ENCODE measurements at regions not wholly inside any gene's neighbourhood (a gene's known extent, or its start where the extent isn't known, plus 50 kb on each side); places are given as distances from the start of the nearest gene placed in this dataset.
"Not testable (repeated sequence)": the region's sequence is repeated elsewhere in the genome, so short reads cannot be mapped to it uniquely, and the experiment has no call there.

- Histone ChIP-seq H3K27ac (no peak overlapping the region), H3K4me3 (no peak overlapping the region), H3K4me1 (no peaks in the 10 kb centered on the region), H3K9me3 (no peaks in the 10 kb centered on the region), H3K36me3 (no peaks in the 10 kb centered on the region), H3K27me3 (no peaks in the 10 kb centered on the region)
- intact Hi-C loops (cut with DNase I; ENCODE audit: low total_unique reads): no loop called here
- TF ChIP-seq CTCF (IDR thresholded peaks at IDR 0.05) (no peak), POLR2AphosphoS5 (IDR thresholded peaks at IDR 0.05) (no peak), POLR2A (IDR thresholded peaks at IDR 0.05) (no peak)
- no peak for DNase-seq (ENCODE audit: low spot score in 2 of 2)
Observed at GRCh38 chr2:78145395-78145996, 623.3 kb upstream of the LRRTM4 start.

GRCh38 chr2:78145997-78146722, 624.0 kb upstream of the LRRTM4 start:
- no peaks in the 10 kb centered on the region for H3K4me1 ChIP-seq
- TF ChIP-seq POLR2AphosphoS5 (IDR thresholded peaks at IDR 0.05): no peak
- TF ChIP-seq CTCF (IDR thresholded peaks at IDR 0.05): no peak
- no peak for TF ChIP-seq POLR2A (IDR thresholded peaks at IDR 0.05)
- DNase-seq (ENCODE audit: low spot score in 2 of 2): no peak
- H3K9me3 ChIP-seq: no peaks in the 10 kb centered on the region
- no peaks in the 10 kb centered on the region for H3K27me3 ChIP-seq
- H3K27ac ChIP-seq: no peak overlapping the region
- intact Hi-C loops (cut with DNase I; ENCODE audit: low total_unique reads): no loop called here
- H3K36me3 ChIP-seq: no peaks in the 10 kb centered on the region
- no peak overlapping the region for H3K4me3 ChIP-seq

GRCh38 chr2:78147466-78147865, 625.3 kb upstream of the LRRTM4 start:
- peak in 1 of 2 donors; percentile 41 for DNase-seq (ENCODE audit: low spot score in 2 of 2)
- H3K36me3 ChIP-seq: no peaks in the 10 kb centered on the region
- intact Hi-C loops (cut with DNase I; ENCODE audit: low total_unique reads): no loop called here

GRCh38 chr2:78154586-78154985, 632.4 kb upstream of the LRRTM4 start:
- H3K4me3 ChIP-seq: no peak overlapping the region
- H3K4me1 ChIP-seq: no peaks in the 10 kb centered on the region
- H3K27ac ChIP-seq: no peak overlapping the region
- intact Hi-C loops (cut with DNase I; ENCODE audit: low total_unique reads): no loop called here
- no peaks in the 10 kb centered on the region for H3K9me3 ChIP-seq
- no peak for DNase-seq (ENCODE audit: low spot score in 2 of 2)
- H3K27me3 ChIP-seq: no peaks in the 10 kb centered on the region
- no peaks in the 10 kb centered on the region for H3K36me3 ChIP-seq
- TF ChIP-seq POLR2AphosphoS5 (IDR thresholded peaks at IDR 0.05): no peak
- no peak for TF ChIP-seq POLR2A (IDR thresholded peaks at IDR 0.05)
- no peak for TF ChIP-seq CTCF (IDR thresholded peaks at IDR 0.05)

More at GRCh38 chr2:78147466-78147865, 625.3 kb upstream of the LRRTM4 start:
- TF ChIP-seq CTCF (IDR thresholded peaks at IDR 0.05): no peak
- no peak for TF ChIP-seq POLR2AphosphoS5 (IDR thresholded peaks at IDR 0.05)
- TF ChIP-seq POLR2A (IDR thresholded peaks at IDR 0.05): no peak
- Histone ChIP-seq H3K27me3 (no peaks in the 10 kb centered on the region), H3K9me3 (no peaks in the 10 kb centered on the region), H3K4me1 (no peaks in the 10 kb centered on the region), H3K4me3 (no peak overlapping the region), H3K27ac (no peak overlapping the region)

DNA sequence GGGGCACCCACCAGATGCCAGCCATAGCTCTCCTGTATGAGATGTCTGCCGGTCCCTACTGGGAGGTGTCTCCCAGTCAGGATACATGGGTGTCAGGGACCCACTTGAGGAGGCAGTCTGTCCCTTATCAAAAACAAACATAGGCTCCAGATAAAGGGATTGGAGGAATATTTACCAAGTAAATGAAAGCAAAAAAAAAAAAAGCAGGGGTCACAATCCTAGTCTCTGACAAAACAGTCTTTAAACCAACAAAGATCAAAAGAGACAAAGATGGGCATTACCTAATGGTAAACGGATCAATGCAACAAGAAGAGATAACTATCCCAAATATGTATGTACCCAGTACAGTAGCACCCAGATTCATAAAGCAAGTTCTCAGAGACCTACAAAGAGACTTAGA, 640.0 kb upstream of the LRRTM4 start:
- Histone ChIP-seq H3K36me3 (no peaks in the 10 kb centered on the region), H3K4me3 (no peak overlapping the region), H3K9me3 (no peaks in the 10 kb centered on the region), H3K4me1 (no peaks in the 10 kb centered on the region), H3K27me3 (no peaks in the 10 kb centered on the region), H3K27ac (no peak overlapping the region)
- no peak for DNase-seq (ENCODE audit: low spot score in 2 of 2)
- TF ChIP-seq POLR2AphosphoS5 (IDR thresholded peaks at IDR 0.05) (no peak), POLR2A (IDR thresholded peaks at IDR 0.05) (no peak), CTCF (IDR thresholded peaks at IDR 0.05) (no peak)
- intact Hi-C loops (cut with DNase I; ENCODE audit: low total_unique reads): no loop called here

GRCh38 chr2:78172157-78172556, 650.0 kb upstream of the LRRTM4 start:
- H3K4me3 ChIP-seq; H3K9me3 ChIP-seq; intact Hi-C loops (cut with DNase I; ENCODE audit: low total_unique reads); H3K27ac ChIP-seq; H3K27me3 ChIP-seq; H3K36me3 ChIP-seq; H3K4me1 ChIP-seq; DNase-seq (ENCODE audit: low spot score in 2 of 2): not testable (repeated sequence)
